Loucy (cell line): ENCODE measurements at regions not wholly inside any gene's neighbourhood (a gene's known extent, or its start where the extent isn't known, plus 50 kb on each side); places are given as distances from the start of the nearest gene placed in this dataset.

ENCODE experiments used
- H2AFZ ChIP-seq: fragments of 200-600 bp; sonication (generic); 2 replicates; pipeline ENCODE4 v1.6.0; 2016; ENCODE audit warnings: antibody characterized with exemption, mild to moderate bottlenecking, low read length, moderate library complexity
- H3F3A ChIP-seq: fragments of 200-600 bp; 2 replicates; pipeline ENCODE4 v1.6.0; 2016; ENCODE audit warnings: antibody characterized with exemption, low read depth, mild to moderate bottlenecking
- H3K27me3 ChIP-seq: fragments of 200-600 bp; sonication (generic); 2 replicates; pipeline ENCODE4 v1.6.1; 2014; ENCODE audit warnings: low read length, mild to moderate bottlenecking; ENCODE audit not compliant: insufficient read depth, poor library complexity, severe bottlenecking
- H3K36me3 ChIP-seq: fragments of 200-600 bp; sonication (generic); 2 replicates; pipeline ENCODE4 v1.6.1; 2016; ENCODE audit warnings: low read length; ENCODE audit not compliant: insufficient read depth
- H3K4me1 ChIP-seq: fragments of 200-600 bp; sonication (generic); 2 replicates; pipeline ENCODE4 v1.5.1; 2014; ENCODE audit warnings: low read length, mild to moderate bottlenecking; ENCODE audit not compliant: insufficient read depth, poor library complexity, severe bottlenecking
- H3K4me2 ChIP-seq: fragments of 200-600 bp; sonication (generic); 2 replicates; pipeline ENCODE4 v1.6.0; 2014; ENCODE audit warnings: antibody characterized with exemption, low read length, low read depth, mild to moderate bottlenecking; ENCODE audit not compliant: poor library complexity, severe bottlenecking
- H3K4me3 ChIP-seq: fragments of 200-600 bp; sonication (generic); 2 replicates; pipeline ENCODE4 v1.5.1; 2014; ENCODE audit warnings: low read length, mild to moderate bottlenecking, mixed read lengths; ENCODE audit not compliant: poor library complexity, severe bottlenecking
- H3K79me2 ChIP-seq: fragments of 200-600 bp; sonication (generic); 2 replicates; pipeline ENCODE4 v1.6.1; 2014; ENCODE audit warnings: low read length; ENCODE audit not compliant: insufficient read depth
- H3K9ac ChIP-seq: fragments of 200-600 bp; sonication (generic); 2 replicates; pipeline ENCODE4 v1.6.0; 2014; ENCODE audit warnings: mild to moderate bottlenecking, low read depth, low read length, moderate library complexity; ENCODE audit not compliant: poor library complexity, severe bottlenecking
- H3K9me2 ChIP-seq: fragments of 200-600 bp; sonication (generic); replicated peaks from 2 replicates; pipeline ENCODE4 v1.6.1; 2016; ENCODE audit warnings: low read depth, low read length, mixed read lengths
- H3K9me3 ChIP-seq: fragments of 200-600 bp; sonication (generic); 2 replicates; pipeline ENCODE4 v1.6.1; 2014; ENCODE audit warnings: mild to moderate bottlenecking, antibody characterized with exemption, low read length, low read depth; ENCODE audit not compliant: insufficient read depth
- H4K20me1 ChIP-seq: fragments of 200-600 bp; sonication (generic); 2 replicates; pipeline ENCODE4 v1.6.0; 2014; ENCODE audit warnings: antibody characterized with exemption, low read length, mild to moderate bottlenecking; ENCODE audit not compliant: insufficient read depth, poor library complexity, severe bottlenecking
- EZH2phosphoT487 ChIP-seq: fragments of 200-600 bp; IDR thresholded peaks from 2 replicates; pipeline ENCODE4 v1.6.1; 2018; ENCODE audit warnings: antibody characterized with exemption, mild to moderate bottlenecking, moderate library complexity, borderline replicate concordance
- TF ChIP-seq, protein P1 (sequence below): fragments of 200-600 bp; sonication (generic); conservative IDR thresholded peaks from 2 replicates; pipeline ENCODE4 v1.5.1; 2014; ENCODE audit warnings: mild to moderate bottlenecking, antibody characterized with exemption, low read length

DNA sequence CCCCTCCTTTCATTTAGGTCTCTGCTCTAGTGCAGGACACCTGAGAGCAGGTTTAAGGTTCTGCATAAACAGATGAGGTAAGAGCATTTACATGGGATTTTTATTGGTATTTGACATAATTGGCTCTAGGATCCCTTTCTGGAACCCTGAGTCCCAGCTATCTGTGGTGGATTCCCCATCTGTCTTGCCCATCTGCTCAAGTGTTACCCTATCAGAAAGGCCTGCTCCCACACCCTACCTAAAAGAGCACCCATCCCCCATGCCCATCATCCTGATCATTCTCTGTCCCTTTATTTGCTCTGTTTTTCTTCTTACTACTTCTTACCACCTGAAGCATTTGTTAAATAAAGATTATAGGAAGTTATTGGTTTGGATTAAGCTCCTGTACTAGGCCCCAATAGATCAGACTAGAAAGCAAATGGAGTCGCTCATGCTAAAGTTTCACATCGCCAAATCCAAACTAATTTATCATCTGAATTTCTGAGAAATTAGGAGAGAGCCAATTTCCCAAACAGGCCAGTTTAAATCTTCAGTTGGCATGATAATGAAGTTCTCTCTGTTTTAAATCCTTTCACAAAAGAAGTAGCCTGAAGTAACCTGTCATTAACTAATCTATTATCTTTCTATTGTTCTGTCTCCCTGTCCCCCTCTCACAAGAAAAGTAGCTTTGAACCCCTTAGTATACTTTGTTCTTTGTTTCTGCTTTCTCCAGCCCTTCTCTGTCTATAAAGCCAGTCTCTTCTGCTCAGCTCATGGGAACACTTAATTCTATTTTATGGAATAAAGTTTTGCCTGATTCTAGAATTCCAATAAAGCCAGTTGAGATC lies 178.6 kb downstream of the ZNF674 start:
- H3K9ac ChIP-seq = no peak overlapping the region
- H3K79me2 ChIP-seq = no peaks in the 10 kb centered on the region
- no peaks in the 10 kb centered on the region for H3K9me2 ChIP-seq
- no peak overlapping the region for H3K4me3 ChIP-seq
- TF ChIP-seq, protein P1, sequence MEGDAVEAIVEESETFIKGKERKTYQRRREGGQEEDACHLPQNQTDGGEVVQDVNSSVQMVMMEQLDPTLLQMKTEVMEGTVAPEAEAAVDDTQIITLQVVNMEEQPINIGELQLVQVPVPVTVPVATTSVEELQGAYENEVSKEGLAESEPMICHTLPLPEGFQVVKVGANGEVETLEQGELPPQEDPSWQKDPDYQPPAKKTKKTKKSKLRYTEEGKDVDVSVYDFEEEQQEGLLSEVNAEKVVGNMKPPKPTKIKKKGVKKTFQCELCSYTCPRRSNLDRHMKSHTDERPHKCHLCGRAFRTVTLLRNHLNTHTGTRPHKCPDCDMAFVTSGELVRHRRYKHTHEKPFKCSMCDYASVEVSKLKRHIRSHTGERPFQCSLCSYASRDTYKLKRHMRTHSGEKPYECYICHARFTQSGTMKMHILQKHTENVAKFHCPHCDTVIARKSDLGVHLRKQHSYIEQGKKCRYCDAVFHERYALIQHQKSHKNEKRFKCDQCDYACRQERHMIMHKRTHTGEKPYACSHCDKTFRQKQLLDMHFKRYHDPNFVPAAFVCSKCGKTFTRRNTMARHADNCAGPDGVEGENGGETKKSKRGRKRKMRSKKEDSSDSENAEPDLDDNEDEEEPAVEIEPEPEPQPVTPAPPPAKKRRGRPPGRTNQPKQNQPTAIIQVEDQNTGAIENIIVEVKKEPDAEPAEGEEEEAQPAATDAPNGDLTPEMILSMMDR = no peak
- no peak for TF ChIP-seq EZH2phosphoT487
- no peaks in the 10 kb centered on the region for H3K27me3 ChIP-seq
- H3K4me1 ChIP-seq = peaks cover 6% of the 10 kb centered on the region
- no peaks in the 10 kb centered on the region for H3K36me3 ChIP-seq
- no peaks in the 10 kb centered on the region for H3F3A ChIP-seq
- H3K4me2 ChIP-seq = no peak overlapping the region
- no peaks in the 10 kb centered on the region for H3K9me3 ChIP-seq
- H2AFZ ChIP-seq = peak overlapping the region; percentile 70
- no peaks in the 10 kb centered on the region for H4K20me1 ChIP-seq

GRCh38 chrX:46354481-46354880 lies 190.7 kb downstream of the ZNF674 start:
- H4K20me1 ChIP-seq = no peaks in the 10 kb centered on the region
- no peak for TF ChIP-seq EZH2phosphoT487
- TF ChIP-seq, protein P1 = no peak
- no peaks in the 10 kb centered on the region for H3K4me1 ChIP-seq

GRCh38 chrX:46341767-46342322 lies 203.4 kb downstream of the ZNF674 start:
- Histone ChIP-seq H3K9me2 (no peaks in the 10 kb centered on the region), H4K20me1 (no peaks in the 10 kb centered on the region), H3K9ac (no peak overlapping the region), H3K27me3 (no peaks in the 10 kb centered on the region), H2AFZ (no peak overlapping the region), H3F3A (no peaks in the 10 kb centered on the region), H3K36me3 (no peaks in the 10 kb centered on the region), H3K4me1 (no peaks in the 10 kb centered on the region), H3K4me2 (no peak overlapping the region), H3K9me3 (no peaks in the 10 kb centered on the region), H3K4me3 (no peak overlapping the region), H3K79me2 (no peaks in the 10 kb centered on the region)
- no peak for TF ChIP-seq EZH2phosphoT487
- TF ChIP-seq, protein P1 = no peak

More at GRCh38 chrX:46354481-46354880, 190.7 kb downstream of the ZNF674 start:
- Histone ChIP-seq H3K4me2 (no peak overlapping the region), H3K79me2 (no peaks in the 10 kb centered on the region), H3K9ac (no peak overlapping the region), H3K4me3 (no peak overlapping the region), H3K9me3 (no peaks in the 10 kb centered on the region), H3K27me3 (no peaks in the 10 kb centered on the region), H2AFZ (no peak overlapping the region), H3K36me3 (no peaks in the 10 kb centered on the region), H3K9me2 (no peaks in the 10 kb centered on the region), H3F3A (no peaks in the 10 kb centered on the region)
